Hematopoietic multipotent progenitor cell treated with erythropoietin and hydrocortisone succinate and interleukin-3 and kit ligand, for 4 days (in vitro differentiated cells): ENCODE measurements at regions not wholly inside any gene's neighbourhood (a gene's known extent, or its start where the extent isn't known, plus 50 kb on each side); places are given as distances from the start of the nearest gene placed in this dataset.
"Not testable (repeated sequence)": the region's sequence is repeated elsewhere in the genome, so short reads cannot be mapped to it uniquely, and the experiment has no call there.

ENCODE experiments used
- DNase-seq: peaks from one replicate; pipeline ENCODE4 v3.0.0-alpha.2; 2015

GRCh38 chrY:7796128-7796527 is 884.6 kb upstream of the AMELY start:
- no peak for DNase-seq

DNA sequence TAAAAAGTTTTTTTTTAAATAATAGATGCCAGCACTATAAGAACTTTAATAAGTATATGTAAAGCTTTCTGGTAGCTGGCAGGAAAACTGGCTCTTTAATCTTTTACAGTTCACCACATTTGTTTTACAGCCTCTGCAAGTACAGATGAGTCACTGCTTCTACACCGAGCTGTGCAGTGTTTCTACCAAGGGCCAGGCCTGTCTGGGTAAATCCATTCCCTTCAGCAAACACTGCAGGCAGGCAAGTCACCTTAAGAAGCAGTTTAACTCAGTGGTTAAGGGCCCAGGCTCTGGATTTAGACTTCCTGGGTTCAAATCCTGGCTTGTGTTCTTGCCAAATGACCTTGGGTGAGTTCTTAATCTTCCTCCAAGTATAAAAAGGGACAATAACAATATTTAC is 882.9 kb upstream of the AMELY start:
- no peak for DNase-seq

DNA sequence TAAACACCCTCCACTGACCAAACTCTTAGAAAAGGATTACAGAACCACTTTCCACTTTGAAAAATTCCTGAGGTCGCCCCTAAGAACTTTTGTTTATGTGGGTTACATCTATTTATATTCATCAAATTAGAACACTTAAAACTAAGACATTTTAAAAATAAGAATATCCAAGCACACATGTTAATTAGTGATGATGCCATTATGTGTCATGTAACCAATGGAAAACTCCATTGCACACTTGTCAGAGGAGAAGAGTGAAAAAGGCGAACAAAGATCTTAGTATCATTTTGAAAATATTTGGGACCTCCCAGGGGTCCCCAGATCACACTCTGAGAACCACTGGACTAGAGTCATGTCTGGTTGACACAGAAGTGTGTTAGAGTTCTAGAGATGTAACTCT is 882.4 kb upstream of the AMELY start:
- DNase-seq: no peak

GRCh38 chrY:7792431-7792830 is 880.9 kb upstream of the AMELY start:
- no peak for DNase-seq

DNA sequence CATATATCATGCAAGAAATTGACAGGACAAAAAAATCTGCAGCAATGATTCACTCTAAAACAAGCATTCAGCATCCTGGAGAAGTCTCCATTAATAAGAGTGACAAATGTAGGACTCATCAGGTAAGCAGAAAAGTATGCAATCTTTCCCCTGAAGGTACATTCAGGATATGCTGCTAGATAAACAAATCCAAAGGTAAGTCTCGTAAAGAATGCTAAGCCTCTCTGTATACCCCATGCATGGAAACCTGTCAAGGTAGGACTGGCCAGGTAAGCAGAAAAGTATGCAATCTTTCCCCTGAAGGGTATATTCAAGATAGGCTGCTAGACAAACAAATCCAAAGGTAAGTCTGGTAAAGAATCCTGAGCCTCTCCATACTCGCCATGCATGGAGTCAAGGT is 869.9 kb upstream of the AMELY start:
- DNase-seq: no peak

- DNase-seq: not testable (repeated sequence)
These were observed 863.9 kb upstream of the AMELY start for GRCh38 chrY:7775436-7775835.

DNA sequence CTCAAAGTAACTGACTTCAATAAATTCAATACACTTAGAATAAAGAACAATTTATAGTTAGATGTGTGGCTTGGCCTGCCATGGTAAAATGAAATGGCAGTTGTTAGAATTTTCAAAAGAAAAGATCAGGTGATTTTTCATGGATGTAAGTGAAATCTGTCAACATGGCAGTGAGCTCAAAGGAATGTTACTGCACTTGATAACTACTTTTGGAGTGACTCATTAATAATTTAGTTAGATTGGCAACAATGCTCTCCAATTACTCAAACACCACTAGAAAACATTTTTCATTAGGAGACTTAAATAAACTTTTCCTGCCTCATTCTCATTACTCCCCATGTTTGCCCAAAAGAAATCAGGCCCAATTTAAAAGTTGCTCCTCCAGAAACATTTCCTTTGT is 860.2 kb upstream of the AMELY start:
- DNase-seq: no peak

DNA sequence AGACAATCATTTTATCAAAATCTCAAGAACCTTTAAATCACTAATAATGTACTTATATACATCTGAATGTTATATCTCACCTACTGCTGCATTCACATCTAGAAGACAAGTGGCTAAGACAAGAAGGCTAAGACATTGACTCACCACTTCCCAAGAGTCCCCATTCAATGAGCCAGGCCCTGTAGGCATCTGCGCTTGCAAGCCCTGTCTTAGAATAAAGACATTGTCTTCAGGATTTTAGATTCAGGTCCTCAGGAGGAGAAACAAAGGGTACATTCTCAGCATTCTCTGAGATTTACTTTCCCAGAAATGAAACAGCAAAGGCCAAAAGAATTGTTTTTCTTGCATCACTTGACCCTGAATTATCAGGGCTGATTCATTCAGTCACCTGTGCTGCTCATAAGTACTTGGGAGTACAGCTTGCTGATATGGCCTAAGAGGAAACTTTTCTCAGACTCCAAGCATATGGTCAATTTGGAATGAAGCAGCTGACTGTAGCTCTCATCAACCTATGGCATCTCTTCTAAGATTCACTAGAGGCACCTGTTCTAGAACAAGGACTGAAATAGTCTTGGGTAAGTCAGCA is 858.3 kb upstream of the AMELY start:
- no peak for DNase-seq

- DNase-seq: no peak
These were observed 857.3 kb upstream of the AMELY start for GRCh38 chrY:7768901-7769300.

DNA sequence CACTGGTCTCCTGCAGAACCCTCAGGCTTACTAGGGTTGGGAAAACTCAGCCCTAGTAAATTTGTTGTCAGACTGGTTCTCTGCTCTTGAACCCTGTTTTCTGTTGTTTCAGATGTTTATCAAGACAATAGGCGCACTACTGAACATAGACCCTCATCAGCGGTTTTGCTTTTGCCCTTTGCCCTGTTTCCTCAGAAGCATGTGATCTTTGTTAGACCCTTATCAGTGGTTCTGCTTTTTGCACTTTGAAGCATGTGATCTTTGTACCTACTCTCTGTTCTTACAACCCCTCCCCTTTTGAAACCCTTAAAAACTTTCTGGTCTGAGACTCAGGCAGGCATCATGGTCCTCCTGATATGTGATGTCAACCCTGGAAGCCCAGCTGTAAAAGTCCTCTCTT is 842.2 kb upstream of the AMELY start:
- no peak for DNase-seq

DNA sequence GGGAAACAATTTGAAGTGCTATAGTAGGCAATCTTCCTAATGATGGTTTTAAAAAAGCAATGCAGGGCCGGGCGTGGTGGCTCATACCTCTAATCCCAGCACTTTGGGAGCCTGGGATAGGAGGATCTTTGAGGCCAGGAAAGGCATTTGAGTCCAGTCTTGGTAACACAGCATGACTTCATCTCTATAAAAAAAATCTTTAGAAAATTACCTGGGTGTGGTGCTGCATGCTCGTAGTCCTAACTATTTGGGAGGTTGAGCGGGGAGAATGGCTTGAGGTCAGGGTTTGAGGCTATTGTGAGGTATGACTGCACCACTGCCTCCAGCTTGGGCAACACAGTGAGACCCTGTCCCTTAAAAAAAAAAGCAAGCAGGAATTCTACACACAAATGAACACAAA is 835.2 kb upstream of the AMELY start:
- DNase-seq: no peak

- DNase-seq: no peak
These were observed 834.0 kb upstream of the AMELY start for GRCh38 chrY:7745581-7745901.

DNA sequence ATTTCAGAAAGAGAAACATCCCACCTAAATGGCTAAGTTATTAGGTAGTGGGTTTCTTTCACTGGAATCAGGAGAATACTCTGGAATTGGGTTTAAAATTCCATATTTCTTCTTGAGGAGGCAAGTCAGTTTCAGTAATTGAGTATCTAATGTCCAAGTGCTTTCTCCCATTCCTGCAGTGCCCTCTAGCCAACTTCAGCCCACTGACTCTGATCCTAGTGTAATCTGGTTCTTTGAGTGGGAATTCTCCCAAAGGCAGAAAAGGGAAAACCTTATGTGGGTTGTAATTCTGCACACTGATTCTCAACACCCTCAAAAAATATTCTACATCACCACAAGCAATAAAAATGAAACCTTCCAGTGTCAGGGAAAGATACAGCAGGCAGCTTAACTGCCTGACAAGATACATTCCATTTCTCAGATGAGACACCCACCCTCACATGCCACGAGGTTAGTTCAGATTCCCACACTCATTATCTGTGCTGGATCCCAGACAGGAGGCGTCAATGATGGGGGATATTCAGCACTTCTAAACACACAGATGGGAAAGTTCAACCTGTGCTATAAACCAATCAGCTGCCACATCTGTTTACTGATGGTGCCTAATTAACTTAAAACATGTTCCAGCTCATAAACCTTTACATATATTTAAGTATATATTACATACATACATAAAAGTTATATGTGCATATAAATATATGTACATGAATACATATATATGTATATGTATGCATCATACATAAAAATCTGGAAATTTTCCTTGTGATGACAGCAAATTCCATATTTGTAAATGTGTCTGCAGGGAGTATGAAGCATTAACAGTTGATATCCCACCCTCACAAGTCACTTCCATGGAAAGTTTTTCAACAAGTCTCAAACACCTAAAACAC is 833.4 kb upstream of the AMELY start:
- no peak for DNase-seq

DNA sequence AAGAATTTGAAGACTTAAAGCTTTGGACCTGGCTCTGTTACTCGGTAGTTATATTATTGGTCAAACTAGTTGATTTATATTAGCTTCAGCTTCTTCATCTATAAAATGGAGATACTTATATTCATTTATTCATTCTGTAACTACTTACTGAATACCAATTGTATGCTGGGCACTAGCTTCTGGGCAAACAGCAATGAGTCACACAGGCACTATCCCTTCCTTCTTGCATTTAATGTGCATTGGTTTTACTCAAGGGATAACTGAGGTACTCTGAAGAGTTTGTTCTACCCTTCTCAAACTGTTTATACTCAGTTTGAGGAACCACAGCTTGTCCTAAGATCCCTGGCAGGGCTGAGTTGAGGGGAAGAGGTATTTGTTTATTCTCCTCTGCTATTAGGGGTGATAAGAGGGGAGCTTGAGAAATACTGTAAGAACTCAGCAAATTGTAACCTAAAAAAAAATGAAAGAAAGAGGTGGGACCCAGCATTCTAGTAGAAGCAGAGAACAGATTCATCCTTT is 825.4 kb upstream of the AMELY start:
- no peak for DNase-seq

DNA sequence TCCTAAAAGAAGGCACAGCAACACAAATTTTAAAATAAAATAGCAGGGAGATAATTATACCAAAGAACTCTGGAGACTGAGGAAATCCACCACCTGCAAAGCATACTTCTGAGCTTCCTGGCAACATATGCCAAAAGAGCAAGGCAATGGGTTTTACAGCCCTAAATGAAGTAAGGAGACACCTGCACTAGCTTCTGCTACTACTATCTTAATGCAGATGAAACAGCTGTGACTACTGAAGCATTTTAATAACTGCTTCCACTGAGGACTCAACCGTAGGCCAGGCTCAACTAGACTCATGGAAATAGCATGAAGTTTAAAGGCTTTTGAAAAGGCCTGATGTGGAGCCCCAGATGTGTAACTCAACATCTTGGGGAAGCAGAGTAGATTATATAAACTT is 820.1 kb upstream of the AMELY start:
- DNase-seq: no peak

- DNase-seq: no peak
These were observed 819.1 kb upstream of the AMELY start for GRCh38 chrY:7730664-7731063.

DNA sequence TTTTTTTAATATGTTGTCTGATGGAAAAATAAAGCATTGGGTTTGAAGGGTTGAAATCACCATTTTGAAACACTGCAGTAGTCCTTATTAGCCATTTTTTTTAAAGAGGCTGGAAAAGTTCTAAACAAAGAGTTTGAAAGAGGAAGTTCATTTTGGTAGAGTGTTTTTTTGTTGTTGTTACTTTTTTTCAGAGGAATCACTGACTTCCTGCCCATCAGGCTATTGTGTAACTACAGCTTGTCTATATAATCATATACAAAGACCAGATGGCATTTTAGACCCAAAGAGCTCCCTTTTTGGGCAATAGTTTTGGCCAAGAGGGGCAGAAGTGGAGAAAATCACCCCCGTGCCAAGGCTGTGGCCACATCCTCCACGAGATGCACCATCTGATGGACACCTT is 818.5 kb upstream of the AMELY start:
- peak; percentile 34 for DNase-seq

DNA sequence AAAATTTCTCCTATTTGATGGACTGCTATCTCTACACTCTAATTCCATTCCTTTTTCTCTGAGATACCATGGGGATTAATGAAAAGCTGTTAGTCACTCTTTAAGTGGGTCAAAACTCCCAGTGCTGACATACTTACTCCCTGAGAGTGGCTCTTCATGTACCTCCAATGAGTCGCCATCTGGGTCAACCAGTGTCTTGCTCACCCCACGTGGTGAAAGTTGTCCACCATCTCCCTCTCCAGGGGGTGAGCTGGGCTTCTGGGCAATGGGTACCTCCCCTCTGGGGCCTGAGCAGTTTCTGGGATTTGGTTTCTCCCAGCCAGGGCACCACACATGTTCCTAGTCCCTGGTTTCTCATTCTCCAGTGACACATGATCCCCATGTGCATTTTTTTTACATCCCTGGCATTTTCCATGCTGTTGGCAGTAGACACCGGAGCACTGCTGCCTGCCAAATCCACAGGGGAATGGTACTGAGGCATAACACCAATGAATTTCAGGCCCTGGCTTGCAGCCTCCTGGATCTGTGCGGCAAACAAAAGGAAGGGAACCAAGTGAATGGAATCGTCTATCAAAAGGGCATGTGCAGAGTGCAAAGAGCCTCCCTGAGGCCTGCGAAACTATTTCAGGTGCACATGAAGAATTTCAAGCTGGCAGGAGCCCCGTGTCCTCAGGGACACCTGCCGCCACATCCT is 817.9 kb upstream of the AMELY start:
- DNase-seq: no peak

GRCh38 chrY:7728935-7729317 is 817.4 kb upstream of the AMELY start:
- no peak for DNase-seq

DNA sequence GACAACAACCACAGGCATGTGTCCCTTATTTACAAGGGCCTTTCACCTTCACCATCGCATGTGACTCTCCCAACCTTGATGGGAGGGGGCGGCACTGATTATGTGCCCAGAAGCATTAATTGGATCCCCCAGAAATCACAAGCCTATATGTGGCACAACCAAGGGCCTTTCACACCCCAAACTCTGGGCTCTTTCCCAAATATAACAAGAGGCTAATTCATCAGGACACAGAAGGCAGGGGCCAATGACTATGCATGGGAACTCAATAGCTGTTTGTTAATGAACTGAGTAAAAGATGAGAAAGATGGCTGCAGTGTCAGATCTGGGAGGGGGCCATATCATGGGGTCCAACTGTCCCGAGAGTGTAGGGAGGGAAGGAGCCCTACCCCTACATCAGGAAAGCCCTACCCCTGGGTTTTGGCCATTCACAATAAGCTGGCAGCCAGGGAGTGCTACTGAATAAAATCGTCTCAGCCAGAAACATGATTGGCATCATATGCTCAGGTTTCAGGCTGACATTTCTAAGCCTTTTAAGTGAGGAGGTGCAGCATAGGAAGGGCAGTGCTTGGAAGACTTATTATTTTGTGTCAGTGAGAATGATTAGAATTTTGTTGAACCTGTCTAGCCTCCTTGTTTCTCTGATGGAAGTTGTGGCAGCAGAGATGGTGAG is 814.4 kb upstream of the AMELY start:
- DNase-seq: no peak

DNA sequence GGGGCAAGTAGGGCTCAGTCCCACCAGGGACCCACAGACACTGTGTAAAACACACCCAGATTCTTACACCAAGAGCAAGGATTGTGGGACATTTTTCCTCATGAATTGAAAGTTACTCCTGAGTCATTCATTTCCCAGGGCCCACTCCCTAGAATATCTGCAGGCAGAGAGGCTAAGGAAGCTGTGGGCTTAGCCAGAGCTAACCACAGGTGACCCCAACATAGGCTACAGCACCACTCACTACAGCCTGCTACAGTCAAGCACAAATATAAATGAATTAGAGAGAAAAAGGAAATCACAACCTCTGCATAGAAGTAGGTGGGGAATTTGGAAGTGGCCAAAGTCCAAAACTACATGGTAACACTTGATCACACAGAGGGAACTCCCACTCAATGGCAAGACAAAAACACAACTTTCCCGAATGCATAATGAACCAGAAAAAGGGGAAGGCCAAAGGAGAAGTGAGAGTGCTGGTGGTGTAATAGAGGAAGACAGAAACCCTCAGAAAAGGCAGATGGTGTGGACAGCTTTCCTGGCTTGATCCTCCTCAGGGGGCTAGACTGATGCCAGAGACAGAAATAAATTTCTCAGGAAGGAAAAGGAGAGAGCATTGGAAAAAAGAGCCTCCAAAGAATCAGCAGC is 812.6 kb upstream of the AMELY start:
- peak; percentile 43 for DNase-seq

- DNase-seq: no peak
These were observed 811.6 kb upstream of the AMELY start for GRCh38 chrY:7723127-7723526.

GRCh38 chrY:7722566-7722965 is 811.0 kb upstream of the AMELY start:
- DNase-seq: no peak
